ENCODE measurements at regions not wholly inside any gene's neighbourhood (a gene's known extent, or its start where the extent isn't known, plus 50 kb on each side); places are given as distances from the start of the nearest gene placed in this dataset.

GRCh38 chr7:118713039-118713438 lies 488.5 kb downstream of the ANKRD7 start:
- DNase-seq = no peak

- no peak for DNase-seq
These were observed 496.1 kb downstream of the ANKRD7 start for GRCh38 chr7:118720632-118721031.

GRCh38 chr7:118731854-118732253 lies 507.4 kb downstream of the ANKRD7 start:
- no peak for DNase-seq

DNA sequence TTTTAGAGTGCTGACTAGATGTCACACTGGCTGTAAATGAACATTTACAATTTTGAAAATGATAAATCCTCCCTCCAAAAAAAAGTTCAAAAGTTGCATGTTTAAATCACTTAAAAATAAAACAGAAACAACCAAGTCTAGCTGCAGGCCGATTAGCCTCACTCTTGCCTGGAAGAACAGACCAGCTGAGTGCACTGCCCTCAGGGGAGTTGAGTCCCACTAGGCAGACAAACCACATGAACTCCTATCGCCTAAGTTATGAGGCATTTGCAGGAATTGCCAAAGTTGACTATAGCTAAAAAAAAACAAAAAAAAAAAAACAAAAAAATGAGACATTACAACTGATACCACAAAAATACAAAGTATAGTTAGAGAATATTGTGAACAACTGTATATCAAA lies 510.0 kb downstream of the ANKRD7 start:
- DNase-seq = no peak

DNA sequence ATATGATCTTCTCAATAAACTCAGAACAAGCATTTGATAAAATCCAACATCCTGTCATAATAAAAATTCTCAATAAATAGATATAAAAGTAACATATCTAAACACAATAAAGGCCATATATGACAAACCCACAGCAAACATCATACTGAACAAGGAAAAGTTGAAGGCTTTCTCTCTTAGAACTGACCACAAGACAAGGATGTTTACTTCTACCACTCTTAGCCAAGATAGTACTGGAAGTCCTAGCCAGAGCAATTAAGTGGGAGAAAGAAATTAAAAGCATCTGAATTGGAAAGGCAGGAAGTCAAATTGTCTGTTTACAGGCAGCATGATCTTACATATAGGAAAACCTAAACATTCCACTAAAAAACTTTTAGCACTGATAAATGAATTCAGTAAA lies 510.9 kb downstream of the ANKRD7 start:
- no peak for DNase-seq

DNA sequence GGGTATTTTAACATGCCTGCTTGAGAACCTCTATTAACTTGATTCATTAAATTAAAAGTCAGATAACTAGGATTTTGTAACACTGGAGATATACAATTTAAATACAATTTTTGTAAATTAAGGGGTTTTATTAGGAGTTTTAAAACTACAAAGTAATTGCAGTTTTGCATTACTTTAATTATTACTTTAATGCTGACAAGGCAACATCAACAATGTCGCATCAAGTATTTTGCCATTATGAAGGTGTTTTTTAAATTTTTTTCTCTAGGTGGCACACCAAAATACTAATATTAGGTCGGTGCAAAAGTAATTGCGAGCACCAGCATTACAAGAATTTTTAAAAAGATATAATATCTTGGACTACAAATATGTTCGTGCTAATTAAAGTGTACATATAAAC lies 513.4 kb downstream of the ANKRD7 start:
- no peak for DNase-seq

- DNase-seq = no peak
These were observed 521.4 kb downstream of the ANKRD7 start for GRCh38 chr7:118745927-118746326.

- DNase-seq = no peak
These were observed 523.0 kb downstream of the ANKRD7 start for GRCh38 chr7:118747473-118747872.

DNA sequence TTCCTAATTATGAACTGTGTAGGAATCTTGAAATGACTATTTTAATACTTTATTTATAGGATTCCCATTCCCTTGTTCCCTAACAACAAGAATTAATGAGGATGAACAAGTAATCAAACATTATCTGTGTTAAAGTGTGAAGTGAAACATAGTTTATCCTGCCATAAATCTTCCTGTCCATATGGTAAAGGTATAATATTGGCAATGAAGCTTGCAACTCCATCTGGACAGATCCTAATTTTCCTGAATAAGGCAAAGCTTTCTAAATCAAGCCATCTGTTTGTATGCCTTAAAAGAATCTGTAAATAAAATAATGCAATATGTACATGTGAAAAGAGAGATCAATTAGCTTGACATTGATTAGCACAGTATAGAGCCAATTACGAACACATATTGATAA lies 529.0 kb downstream of the ANKRD7 start:
- DNase-seq = peak; percentile 75

- no peak for DNase-seq
These were observed 530.1 kb downstream of the ANKRD7 start for GRCh38 chr7:118754608-118755007.

DNA sequence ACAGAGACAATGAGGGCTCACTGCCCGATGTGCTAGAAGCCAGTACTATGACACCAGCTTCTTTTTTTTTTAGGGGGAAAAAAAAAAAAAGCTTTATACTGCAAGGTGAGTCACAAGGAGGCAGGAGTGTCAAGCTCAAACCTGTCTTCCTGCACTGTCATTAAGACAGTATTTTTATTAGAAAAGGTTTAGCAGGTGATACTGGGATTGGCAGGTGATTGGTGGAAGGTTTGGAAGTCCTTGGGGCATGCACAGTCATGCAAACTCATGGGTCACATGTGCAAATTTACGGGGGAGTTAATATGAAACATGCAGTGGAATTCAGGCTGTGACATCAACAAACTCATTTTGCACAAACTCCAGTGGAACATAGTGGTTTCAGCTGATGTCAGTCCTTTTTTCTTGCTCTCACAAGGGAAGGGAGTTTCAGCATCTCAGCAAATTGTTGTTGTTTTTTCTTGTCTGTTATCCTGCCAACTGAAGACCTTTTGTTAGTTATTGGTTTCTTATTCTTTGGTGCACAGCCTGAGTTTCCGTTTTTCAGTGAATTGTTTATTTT lies 530.6 kb downstream of the ANKRD7 start:
- no peak for DNase-seq

- no peak for DNase-seq
These were observed 532.6 kb downstream of the ANKRD7 start for GRCh38 chr7:118757066-118757465.

- DNase-seq = peak; percentile 8
These were observed 534.1 kb downstream of the ANKRD7 start for GRCh38 chr7:118758582-118758981.

GRCh38 chr7:118759921-118760320 lies 535.4 kb downstream of the ANKRD7 start:
- DNase-seq = no peak

- no peak for DNase-seq
These were observed 537.9 kb downstream of the ANKRD7 start for GRCh38 chr7:118762451-118762850.

DNA sequence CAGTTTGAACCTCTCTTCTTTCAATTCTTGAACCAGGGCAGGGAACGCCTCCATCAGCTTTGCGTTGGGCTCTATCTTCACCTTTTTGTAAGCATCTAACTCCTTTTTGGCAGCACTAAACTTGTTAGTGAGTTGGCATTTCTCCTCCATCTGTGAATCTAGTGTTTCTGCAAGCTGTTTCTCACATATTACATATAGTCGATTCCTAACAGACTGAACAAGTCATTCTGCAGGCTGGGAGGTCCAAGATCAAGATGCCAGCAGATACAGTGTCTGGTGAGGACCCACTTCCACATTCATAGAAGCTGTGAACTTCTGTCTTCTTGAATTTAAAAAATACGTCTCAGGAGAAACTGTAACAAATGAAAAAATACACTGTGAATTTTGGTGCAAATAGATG lies 539.7 kb downstream of the ANKRD7 start:
- no peak for DNase-seq

GRCh38 chr7:118771672-118772071 lies 547.2 kb downstream of the ANKRD7 start:
- no peak for DNase-seq

GRCh38 chr7:118777308-118777707 lies 552.8 kb downstream of the ANKRD7 start:
- no peak for DNase-seq

- no peak for DNase-seq
These were observed 568.2 kb downstream of the ANKRD7 start for GRCh38 chr7:118792682-118793081.

DNA sequence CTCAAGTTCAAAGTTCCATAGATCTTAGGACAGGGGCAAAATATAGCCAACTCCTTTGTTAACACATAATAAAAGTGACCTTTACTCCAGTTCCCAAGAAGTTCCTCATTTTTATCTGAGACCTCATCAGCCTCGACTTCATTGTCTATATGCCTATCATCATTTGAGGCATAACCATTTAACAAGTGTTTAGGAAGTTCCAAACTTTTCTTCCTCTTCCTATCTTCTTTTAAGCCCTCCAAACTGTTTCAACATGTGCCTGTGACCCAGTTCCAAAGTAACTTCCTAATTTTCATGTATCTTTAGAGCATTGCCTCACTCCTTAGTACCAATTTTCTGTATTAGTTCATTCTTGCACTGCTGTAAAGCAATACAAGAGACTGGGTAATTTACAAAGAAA lies 569.1 kb downstream of the ANKRD7 start:
- no peak for DNase-seq

GRCh38 chr7:118794419-118794818 lies 569.9 kb downstream of the ANKRD7 start:
- DNase-seq = no peak

- no peak for DNase-seq
These were observed 576.9 kb downstream of the ANKRD7 start for GRCh38 chr7:118801366-118801765.

- DNase-seq = no peak
These were observed 578.2 kb downstream of the ANKRD7 start for GRCh38 chr7:118802726-118803125.

- no peak for DNase-seq
These were observed 601.7 kb downstream of the ANKRD7 start for GRCh38 chr7:118826246-118826645.

GRCh38 chr7:118836933-118837332 lies 612.4 kb downstream of the ANKRD7 start:
- DNase-seq = no peak

GRCh38 chr7:118839515-118839914 lies 615.0 kb downstream of the ANKRD7 start:
- peak; percentile 56 for DNase-seq
